HG02943 (cell line): ENCODE measurements at regions not wholly inside any gene's neighbourhood (a gene's known extent, or its start where the extent isn't known, plus 50 kb on each side); places are given as distances from the start of the nearest gene placed in this dataset.

Experiments
- ATAC-seq: cut with Tn5 transposase; IDR thresholded peaks from one replicate; pipeline ENCODE4 v1.9.1; 2021; ENCODE audit warnings: mild to moderate bottlenecking, low read depth, moderate library complexity; ENCODE audit not compliant: unreplicated experiment

GRCh38 chr5:125595095-125595494 is 828.1 kb upstream of the GRAMD2B start:
- no peak for ATAC-seq

- no peak for ATAC-seq
These were observed 827.4 kb upstream of the GRAMD2B start for GRCh38 chr5:125595845-125596244.

- no peak for ATAC-seq
These were observed 825.9 kb upstream of the GRAMD2B start for GRCh38 chr5:125597338-125597737.

- ATAC-seq: no peak
These were observed 822.6 kb upstream of the GRAMD2B start for GRCh38 chr5:125600559-125600958.

GRCh38 chr5:125602184-125602583 is 821.0 kb upstream of the GRAMD2B start:
- ATAC-seq: no peak

GRCh38 chr5:125603321-125603720 is 819.9 kb upstream of the GRAMD2B start:
- ATAC-seq: no peak

- ATAC-seq: no peak
These were observed 819.1 kb upstream of the GRAMD2B start for GRCh38 chr5:125604104-125604503.

- ATAC-seq: no peak
These were observed 816.2 kb upstream of the GRAMD2B start for GRCh38 chr5:125607018-125607417.

GRCh38 chr5:125609011-125609410 is 814.2 kb upstream of the GRAMD2B start:
- no peak for ATAC-seq

GRCh38 chr5:125610892-125611291 is 812.3 kb upstream of the GRAMD2B start:
- no peak for ATAC-seq

GRCh38 chr5:125611541-125611940 is 811.7 kb upstream of the GRAMD2B start:
- ATAC-seq: no peak

GRCh38 chr5:125612181-125612721 is 811.0 kb upstream of the GRAMD2B start:
- no peak for ATAC-seq

- no peak for ATAC-seq
These were observed 810.4 kb upstream of the GRAMD2B start for GRCh38 chr5:125612776-125613175.

GRCh38 chr5:125630237-125630636 is 793.0 kb upstream of the GRAMD2B start:
- ATAC-seq: no peak

- ATAC-seq: no peak
These were observed 789.7 kb upstream of the GRAMD2B start for GRCh38 chr5:125633523-125633922.

GRCh38 chr5:125634216-125634835 is 788.9 kb upstream of the GRAMD2B start:
- no peak for ATAC-seq

GRCh38 chr5:125639858-125640257 is 783.4 kb upstream of the GRAMD2B start:
- no peak for ATAC-seq

GRCh38 chr5:125652761-125653160 is 770.4 kb upstream of the GRAMD2B start:
- ATAC-seq: no peak

- ATAC-seq: no peak
These were observed 768.8 kb upstream of the GRAMD2B start for GRCh38 chr5:125654392-125654791.

GRCh38 chr5:125655156-125655555 is 768.1 kb upstream of the GRAMD2B start:
- no peak for ATAC-seq

- ATAC-seq: no peak
These were observed 765.3 kb upstream of the GRAMD2B start for GRCh38 chr5:125657936-125658335.

- no peak for ATAC-seq
These were observed 763.7 kb upstream of the GRAMD2B start for GRCh38 chr5:125659316-125660023.
